ENCODE measurements at regions not wholly inside any gene's neighbourhood (a gene's known extent, or its start where the extent isn't known, plus 50 kb on each side); places are given as distances from the start of the nearest gene placed in this dataset.

- Mint-ChIP-seq H3K27me3 (ENCODE audit: unreplicated experiment) (peaks cover 48% of the 10 kb centered on the region), H3K27ac (ENCODE audit: unreplicated experiment) (no peak overlapping the region), H3K36me3 (ENCODE audit: unreplicated experiment) (no peaks in the 10 kb centered on the region), H3K9me3 (ENCODE audit: unreplicated experiment) (peaks cover 5% of the 10 kb centered on the region), H3K4me3 (ENCODE audit: unreplicated experiment) (no peak overlapping the region), H3K4me1 (ENCODE audit: unreplicated experiment) (peaks cover 3% of the 10 kb centered on the region)
- DNase-seq (ENCODE audit: extremely low spot score, unreplicated experiment), result no peak
- peak; percentile 67 for TF ChIP-seq CTCF (IDR thresholded peaks at IDR 0.05)
Observed at GRCh38 chr6:128807577-128807976, 75.4 kb upstream of the LAMA2 start.

GRCh38 chr6:128806261-128806660 lies 76.7 kb upstream of the LAMA2 start:
- peaks cover 5% of the 10 kb centered on the region for H3K36me3 Mint-ChIP-seq (ENCODE audit: unreplicated experiment)
- no peak for DNase-seq (ENCODE audit: extremely low spot score, unreplicated experiment)
- H3K27me3 Mint-ChIP-seq (ENCODE audit: unreplicated experiment), result peaks cover 42% of the 10 kb centered on the region
- no peak overlapping the region for H3K4me3 Mint-ChIP-seq (ENCODE audit: unreplicated experiment)
- peaks cover 3% of the 10 kb centered on the region for H3K4me1 Mint-ChIP-seq (ENCODE audit: unreplicated experiment)
- TF ChIP-seq CTCF (IDR thresholded peaks at IDR 0.05), result no peak
- no peak overlapping the region for H3K27ac Mint-ChIP-seq (ENCODE audit: unreplicated experiment)
- peaks cover 10% of the 10 kb centered on the region for H3K9me3 Mint-ChIP-seq (ENCODE audit: unreplicated experiment)

- Mint-ChIP-seq H3K4me1 (ENCODE audit: unreplicated experiment) (peaks cover 3% of the 10 kb centered on the region), H3K9me3 (ENCODE audit: unreplicated experiment) (peaks cover 10% of the 10 kb centered on the region), H3K36me3 (ENCODE audit: unreplicated experiment) (peaks cover 5% of the 10 kb centered on the region), H3K4me3 (ENCODE audit: unreplicated experiment) (no peak overlapping the region), H3K27me3 (ENCODE audit: unreplicated experiment) (peaks cover 26% of the 10 kb centered on the region), H3K27ac (ENCODE audit: unreplicated experiment) (no peak overlapping the region)
- no peak for TF ChIP-seq CTCF (IDR thresholded peaks at IDR 0.05)
- DNase-seq (ENCODE audit: extremely low spot score, unreplicated experiment), result no peak
Observed at GRCh38 chr6:128803911-128804310, 79.0 kb upstream of the LAMA2 start.

GRCh38 chr6:128801621-128802020 lies 81.3 kb upstream of the LAMA2 start:
- no peak for TF ChIP-seq CTCF (IDR thresholded peaks at IDR 0.05)
- DNase-seq (ENCODE audit: extremely low spot score, unreplicated experiment), result no peak
- H3K4me1 Mint-ChIP-seq (ENCODE audit: unreplicated experiment), result peaks cover 3% of the 10 kb centered on the region
- peaks cover 28% of the 10 kb centered on the region for H3K27me3 Mint-ChIP-seq (ENCODE audit: unreplicated experiment)
- peaks cover 5% of the 10 kb centered on the region for H3K36me3 Mint-ChIP-seq (ENCODE audit: unreplicated experiment)
- H3K4me3 Mint-ChIP-seq (ENCODE audit: unreplicated experiment), result no peak overlapping the region
- H3K27ac Mint-ChIP-seq (ENCODE audit: unreplicated experiment), result no peak overlapping the region
- peaks cover 10% of the 10 kb centered on the region for H3K9me3 Mint-ChIP-seq (ENCODE audit: unreplicated experiment)

GRCh38 chr6:128784266-128784665 lies 98.7 kb upstream of the LAMA2 start:
- no peak overlapping the region for H3K27ac Mint-ChIP-seq (ENCODE audit: unreplicated experiment)
- peaks cover 9% of the 10 kb centered on the region for H3K9me3 Mint-ChIP-seq (ENCODE audit: unreplicated experiment)
- no peak for TF ChIP-seq CTCF (IDR thresholded peaks at IDR 0.05)
- H3K4me1 Mint-ChIP-seq (ENCODE audit: unreplicated experiment), result no peaks in the 10 kb centered on the region
- H3K4me3 Mint-ChIP-seq (ENCODE audit: unreplicated experiment), result no peak overlapping the region
- no peak for DNase-seq (ENCODE audit: extremely low spot score, unreplicated experiment)
- H3K36me3 Mint-ChIP-seq (ENCODE audit: unreplicated experiment), result no peaks in the 10 kb centered on the region
- H3K27me3 Mint-ChIP-seq (ENCODE audit: unreplicated experiment), result peaks cover 37% of the 10 kb centered on the region
